Heart left ventricle (tissue), 13 donors: ENCODE measurements at regions not wholly inside any gene's neighbourhood (a gene's known extent, or its start where the extent isn't known, plus 50 kb on each side); places are given as distances from the start of the nearest gene placed in this dataset.

Experiments used
- CTCF ChIP-seq, 12 donors: fragments of 200-600 bp; sonication (generic) in 4 of 12; IDR thresholded peaks; one replicate each; pipeline versions ENCODE4 v1.5.0 to v1.8.0; 2018 to 2022; ENCODE audit warnings: antibody characterized with exemption in 12 of 12, mild to moderate bottlenecking in 5 of 12
- POLR2A ChIP-seq, 2 donors: fragments of 450-650 bp; IDR thresholded peaks; one replicate each; pipeline ENCODE4 v1.6.1; 2017; ENCODE audit warnings: antibody characterized with exemption in 2 of 2, mild to moderate bottlenecking in 2 of 2, moderate library complexity in 2 of 2
- donor health status: ischemic (EF 13 %, LVEDD 7.1; RV severe dilation, severe dysfunction).
- donor health status: DM: no; HTN: yes; CAD: no.
- donor health status: DM: no; HTN: no; CAD: no.
- donor health status: ischemic (EF 25% LVEDD 6.9; RV normal size, moderate dysfunction).
- donor health status: ischemic (EF 25% LVEDD 5.7; RV mildly dilated, moderate dysfunction).
- donor health status: ischemic (EF 35%, LVEDD 5.7; RV mildly dilated, moderate dysfunction).
- donor health status: nonischemic (EF 11% LVEDD 7.7; RV severe dilation, severe dysfunction).
- donor health status: DM: yes; HTN: yes; CAD: no.
- donor health status: PGD.
- donor health status: ischemic (EF 29% LVEDD 5.4; RV normal size, mild dysfunction).
- donor health status: nonischemic (EF 23%, LVEDD 6.1; RV moderate dilation, normal function).

GRCh38 chr13:112242777-112243176 is 133.4 kb upstream of the SPACA7 start:
- TF ChIP-seq CTCF (IDR thresholded peaks at IDR 0.05) = no peak
- no peak for TF ChIP-seq POLR2A (IDR thresholded peaks at IDR 0.05)
